Ammon's horn (tissue), 1 donor: ENCODE measurements at regions not wholly inside any gene's neighbourhood (a gene's known extent, or its start where the extent isn't known, plus 50 kb on each side); places are given as distances from the start of the nearest gene placed in this dataset.
A peak's percentile ranks its signal among the peaks of the same experiment; 100 is the strongest.

Source experiments
- DNase-seq: peaks from one replicate; pipeline ENCODE4 v3.0.0-alpha.2; 2016; ENCODE audit warnings: low spot score

DNA sequence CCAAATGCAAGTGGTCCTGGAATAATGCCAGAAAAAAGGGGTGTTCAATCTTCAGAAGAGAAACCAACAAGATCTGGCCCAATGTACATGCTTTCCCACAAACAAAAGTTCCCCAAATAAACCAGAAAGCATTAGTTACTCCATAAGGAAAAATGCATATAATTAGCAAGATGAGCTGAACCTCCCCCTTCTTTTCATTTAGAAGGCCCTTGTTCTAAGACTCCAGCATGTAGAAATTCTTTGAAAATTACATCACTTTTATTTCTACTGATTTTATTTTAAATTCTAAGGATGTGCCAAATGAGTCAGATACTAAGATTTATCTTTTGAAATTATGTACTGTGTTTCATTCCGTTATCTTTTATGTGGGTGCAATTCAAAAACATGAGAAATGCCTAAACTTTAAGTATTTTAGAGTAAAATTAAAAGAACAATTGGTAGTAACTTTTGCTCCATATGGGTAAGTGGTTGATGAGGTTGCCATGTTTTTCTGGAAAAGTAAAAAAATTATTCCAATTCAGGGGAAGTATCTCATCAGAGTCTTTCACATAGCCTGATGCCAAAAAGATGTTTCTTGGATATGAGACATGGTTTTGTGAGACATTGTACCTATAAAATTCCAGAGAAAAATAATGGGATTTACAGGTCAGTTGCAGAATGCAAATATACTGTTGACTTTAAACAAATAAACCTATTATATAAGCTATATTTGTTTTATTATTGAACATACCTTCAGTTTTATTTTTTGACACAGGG lies 106.5 kb upstream of the CCDC112 start:
- no peak for DNase-seq

DNA sequence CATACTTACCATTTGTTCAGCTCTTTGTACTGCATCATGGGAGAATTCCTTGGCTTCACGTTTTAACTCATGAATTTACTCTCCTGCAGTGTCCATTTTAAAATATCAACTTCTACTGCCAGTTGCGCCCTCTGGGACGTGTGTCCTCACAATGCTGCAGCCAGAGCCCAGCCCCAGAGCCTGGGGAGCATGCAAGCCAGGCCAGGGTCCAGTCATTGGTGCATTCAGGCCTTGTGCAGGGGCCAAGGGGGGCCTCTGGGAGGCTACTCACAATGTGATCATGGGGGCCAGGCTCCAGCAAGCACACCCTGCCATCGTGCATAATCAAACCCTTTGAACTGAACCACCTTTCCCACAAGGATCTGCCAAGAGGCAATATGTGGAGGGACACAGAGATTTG lies 105.6 kb upstream of the CCDC112 start:
- no peak for DNase-seq

DNA sequence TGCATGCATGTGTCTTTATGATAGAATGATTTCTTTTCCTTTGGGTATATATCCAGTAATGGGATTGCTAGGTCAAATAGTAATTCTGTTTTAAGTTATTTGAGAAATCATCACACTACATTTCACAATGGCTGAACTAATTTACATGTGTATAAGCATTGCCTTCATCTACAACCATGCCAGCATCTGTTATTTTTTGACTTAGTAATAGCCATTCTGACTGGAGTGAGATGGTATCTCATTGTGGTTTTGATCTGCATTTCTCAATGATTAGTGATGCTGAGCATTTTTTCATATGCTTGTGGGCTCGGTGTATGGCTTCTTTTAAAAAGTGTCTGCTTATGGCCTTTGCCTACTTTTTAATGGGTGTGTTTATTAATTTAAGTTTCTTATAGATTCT lies 102.3 kb upstream of the CCDC112 start:
- DNase-seq: no peak

DNA sequence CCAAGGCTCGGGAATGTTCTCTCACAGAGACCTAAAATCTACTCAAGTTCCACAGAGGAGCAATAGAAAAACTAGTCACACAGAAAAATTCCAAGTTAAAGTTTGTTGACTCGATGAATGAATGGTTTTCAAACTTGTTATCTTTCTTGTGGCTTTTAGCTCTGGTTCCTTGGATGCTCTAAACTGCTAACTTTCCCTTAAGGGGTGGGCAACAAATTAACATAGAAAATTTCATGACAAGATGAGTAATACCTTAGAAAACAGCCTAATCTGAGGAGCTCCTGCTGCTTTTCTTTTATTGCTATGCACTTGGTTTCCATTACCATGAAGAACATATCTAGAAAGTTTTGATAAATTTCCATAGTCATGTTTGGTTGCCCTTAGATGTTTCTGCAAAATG lies 100.2 kb upstream of the CCDC112 start:
- DNase-seq: no peak

DNA sequence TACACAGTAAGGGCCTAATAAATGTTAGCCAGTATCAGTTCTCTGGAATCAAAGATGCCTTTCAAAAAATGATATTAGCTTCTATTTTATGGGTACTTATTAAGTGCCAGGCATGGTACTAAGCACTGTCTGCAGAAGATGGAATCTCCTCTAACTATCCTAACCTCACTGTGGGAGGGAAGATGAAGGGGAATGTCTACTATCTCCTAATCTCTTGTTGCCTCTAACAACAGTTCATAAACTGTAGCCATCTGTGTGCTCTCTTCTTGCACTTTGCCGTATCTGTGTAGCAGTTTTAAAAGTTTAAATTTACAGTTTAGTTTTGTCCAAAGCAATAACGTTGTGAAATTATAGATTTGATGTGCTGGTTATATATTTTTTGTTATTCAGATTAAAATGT lies 99.6 kb upstream of the CCDC112 start:
- DNase-seq: no peak

DNA sequence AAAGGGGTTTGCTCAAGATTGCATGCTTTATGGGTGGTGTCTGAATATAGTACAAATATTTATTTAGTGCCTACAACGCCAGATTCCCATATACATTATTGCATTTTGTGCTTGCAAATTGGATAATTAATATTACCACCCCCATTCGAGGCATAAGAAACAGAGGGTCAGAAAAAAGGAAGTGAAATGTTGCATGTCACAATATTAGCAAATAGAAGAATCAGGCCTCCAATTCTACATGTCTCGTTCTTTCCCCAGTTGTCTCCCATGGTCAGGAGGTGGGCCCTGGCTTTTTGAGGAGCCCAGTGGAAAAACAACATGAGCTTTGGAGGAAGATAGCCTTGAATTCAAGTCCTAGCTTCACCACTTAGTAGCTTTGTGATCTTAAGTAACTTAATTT lies 98.1 kb upstream of the CCDC112 start:
- no peak for DNase-seq

DNA sequence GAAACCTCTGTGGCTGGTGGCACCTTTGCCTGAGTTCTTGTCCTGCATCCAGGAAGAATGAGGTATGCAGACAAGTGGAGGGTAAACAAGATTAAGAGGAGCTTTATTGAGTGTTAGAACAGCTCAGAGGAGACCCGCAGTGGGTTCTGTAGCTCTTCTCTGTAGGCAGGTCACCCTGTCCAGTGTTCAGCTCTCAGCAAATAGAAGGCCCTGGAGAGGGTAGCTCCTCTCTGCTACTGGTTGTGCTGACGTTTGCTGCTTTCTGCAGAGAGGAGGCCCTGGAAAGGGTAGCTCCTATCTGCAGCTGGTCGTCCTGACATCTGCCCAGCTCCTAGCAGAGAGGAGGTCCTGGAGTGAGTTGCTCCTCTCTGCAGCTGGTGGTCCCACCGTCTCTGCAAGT lies 96.8 kb upstream of the CCDC112 start:
- no peak for DNase-seq

DNA sequence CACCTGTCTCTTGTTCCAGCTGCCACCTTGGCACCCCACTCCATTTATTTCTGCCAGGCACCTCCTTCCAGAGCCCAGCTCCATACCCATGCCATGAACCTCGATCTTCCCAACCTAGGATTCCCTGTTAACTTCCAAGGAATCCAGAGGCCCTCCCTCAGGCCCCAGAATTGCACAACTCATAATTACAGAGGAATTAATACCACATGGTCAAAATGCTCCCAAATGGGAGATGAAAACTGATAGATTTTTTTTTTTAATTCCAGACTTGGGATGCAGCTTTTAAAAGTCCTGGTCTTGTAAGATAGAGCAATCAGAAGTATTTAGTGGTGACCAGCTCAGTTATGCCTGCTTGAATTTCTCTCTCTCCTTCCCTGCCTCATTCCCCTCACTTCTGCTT lies 96.2 kb upstream of the CCDC112 start:
- DNase-seq: no peak

DNA sequence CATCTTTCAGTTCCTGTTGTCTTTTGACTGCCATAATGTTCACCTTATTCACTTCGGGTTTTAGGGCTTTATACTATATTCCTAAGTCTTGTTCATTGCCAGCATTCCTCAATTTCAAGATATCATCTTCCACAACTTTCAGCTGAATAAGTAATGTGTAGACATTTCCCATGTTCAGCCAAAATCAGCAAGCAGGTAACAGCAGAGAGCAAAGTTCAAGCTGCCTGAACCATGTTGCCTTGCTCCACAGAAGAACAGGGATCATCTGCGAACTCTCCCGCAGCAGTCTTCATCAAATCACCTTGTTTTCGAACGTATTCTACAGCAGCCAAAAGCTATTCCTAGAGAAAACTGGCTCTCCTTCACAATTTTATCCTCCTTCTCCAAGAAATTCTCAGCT lies 95.3 kb upstream of the CCDC112 start:
- DNase-seq: no peak

DNA sequence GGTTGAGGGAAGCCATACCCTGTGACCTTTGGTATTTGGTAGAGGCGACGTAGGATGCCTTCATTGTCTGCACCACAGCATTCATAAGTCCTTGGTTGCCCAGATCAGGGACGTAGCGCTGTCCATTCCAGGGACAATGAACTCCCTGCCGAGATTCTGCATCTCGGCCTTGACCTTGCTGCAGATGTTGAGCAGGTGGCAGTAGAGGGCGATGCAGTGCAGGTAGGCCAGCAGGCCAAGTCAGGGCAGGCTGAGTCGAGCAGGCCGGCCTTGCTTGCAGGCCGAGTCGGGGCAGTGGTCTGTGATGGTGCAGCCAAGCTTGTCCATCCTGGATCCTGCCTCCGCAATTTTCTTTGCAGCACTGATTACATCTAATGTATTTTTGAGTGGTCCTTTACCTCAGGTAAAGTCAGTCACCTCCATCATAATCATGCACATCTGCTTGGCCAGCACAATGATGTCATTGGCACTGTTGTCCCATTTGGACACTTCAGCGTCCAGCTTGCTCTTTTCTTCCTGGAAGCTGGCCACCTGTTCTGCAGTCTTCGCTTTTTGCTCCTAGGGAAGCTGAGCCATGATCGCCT lies 93.4 kb upstream of the CCDC112 start:
- DNase-seq: no peak

DNA sequence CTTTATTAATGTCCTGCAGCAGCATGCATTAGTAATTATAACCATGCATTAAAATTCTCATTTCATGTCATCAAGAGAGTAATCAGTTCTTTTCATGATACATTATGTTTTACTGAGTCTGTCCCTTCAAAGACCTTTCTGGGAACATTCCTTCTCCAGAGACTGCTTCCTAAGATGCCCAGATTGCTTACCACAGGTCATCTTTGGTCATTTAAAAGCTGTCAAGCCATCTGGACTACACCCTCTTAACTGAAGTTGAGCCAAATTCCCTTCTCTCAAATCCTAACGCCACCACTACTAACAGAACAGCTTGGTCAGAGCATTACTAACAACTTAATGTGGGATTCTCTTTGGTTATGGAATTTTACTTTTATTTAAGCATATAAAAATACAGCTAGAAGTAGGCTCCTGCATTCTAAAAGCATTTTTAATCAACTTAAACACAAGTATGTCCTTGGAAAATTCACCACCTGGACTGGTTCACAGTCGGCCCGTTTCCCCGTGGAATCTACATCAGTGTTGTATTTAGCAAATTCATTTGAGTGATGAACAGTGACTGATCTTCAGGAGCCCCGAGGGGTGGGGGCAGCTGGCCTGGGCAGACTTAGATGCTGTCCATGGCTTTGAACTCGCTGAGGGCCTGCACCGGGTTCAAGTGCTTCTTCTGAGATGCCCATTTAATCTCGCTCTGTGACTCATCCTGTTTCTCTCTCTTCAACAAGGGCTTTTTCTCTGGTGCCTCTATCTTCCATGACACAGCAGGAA lies 92.8 kb upstream of the CCDC112 start:
- no peak for DNase-seq

DNA sequence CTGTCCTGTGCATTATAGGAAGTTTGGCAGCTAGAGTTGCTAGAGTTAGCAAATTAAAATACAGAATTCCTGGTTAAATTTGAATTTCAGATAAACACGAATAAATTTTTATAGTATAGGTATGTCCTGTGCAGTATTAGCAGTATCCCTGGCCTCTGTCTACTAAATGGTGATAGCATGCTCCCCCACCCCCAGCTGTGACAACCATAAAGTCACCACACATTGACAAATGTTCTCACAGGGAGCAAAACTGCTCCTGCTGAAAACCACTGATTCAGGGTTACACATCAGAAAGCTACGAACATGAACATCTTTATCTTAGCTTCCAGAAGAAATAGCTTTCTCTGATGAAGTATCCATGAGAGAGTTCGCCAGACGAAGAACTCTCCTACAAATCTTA lies 91.8 kb upstream of the CCDC112 start:
- no peak for DNase-seq

DNA sequence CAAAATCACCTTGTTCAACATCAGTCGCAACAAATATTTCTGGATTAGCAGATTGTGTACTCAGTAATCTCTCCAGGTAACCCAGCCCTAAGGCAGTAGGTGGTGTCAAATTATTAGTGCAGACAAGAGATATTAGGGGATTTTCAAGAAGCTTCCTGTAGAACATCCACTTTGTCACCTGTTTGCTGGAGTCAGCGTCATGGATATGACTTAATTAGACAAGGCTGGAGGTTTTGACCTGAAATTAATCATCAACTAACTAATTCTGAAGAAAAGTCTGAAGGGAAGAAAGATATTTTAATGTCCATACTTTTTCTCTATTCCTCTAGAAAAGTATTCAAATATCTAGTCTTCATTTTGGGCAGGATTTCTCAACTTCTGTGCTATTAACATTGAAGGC lies 91.4 kb upstream of the CCDC112 start:
- no peak for DNase-seq

DNA sequence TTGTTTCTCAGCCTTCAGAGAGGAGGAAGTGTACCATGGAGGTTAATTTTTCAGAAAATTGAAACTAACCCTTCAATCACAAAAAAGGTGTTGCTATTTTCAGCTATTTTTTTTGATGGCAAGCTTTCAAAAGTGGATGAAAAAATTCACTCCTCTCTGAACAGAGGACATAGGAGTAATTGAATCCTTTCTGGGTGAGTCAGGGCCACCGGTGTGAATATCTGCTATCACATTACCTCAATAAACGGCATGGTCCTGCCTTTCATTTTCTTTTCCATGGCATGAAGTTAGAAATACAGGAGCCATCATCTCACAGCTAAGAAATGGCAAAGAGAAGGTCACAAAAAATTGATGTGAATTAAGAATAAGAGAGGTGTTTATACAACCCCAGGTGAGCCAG lies 90.2 kb upstream of the CCDC112 start:
- no peak for DNase-seq

DNA sequence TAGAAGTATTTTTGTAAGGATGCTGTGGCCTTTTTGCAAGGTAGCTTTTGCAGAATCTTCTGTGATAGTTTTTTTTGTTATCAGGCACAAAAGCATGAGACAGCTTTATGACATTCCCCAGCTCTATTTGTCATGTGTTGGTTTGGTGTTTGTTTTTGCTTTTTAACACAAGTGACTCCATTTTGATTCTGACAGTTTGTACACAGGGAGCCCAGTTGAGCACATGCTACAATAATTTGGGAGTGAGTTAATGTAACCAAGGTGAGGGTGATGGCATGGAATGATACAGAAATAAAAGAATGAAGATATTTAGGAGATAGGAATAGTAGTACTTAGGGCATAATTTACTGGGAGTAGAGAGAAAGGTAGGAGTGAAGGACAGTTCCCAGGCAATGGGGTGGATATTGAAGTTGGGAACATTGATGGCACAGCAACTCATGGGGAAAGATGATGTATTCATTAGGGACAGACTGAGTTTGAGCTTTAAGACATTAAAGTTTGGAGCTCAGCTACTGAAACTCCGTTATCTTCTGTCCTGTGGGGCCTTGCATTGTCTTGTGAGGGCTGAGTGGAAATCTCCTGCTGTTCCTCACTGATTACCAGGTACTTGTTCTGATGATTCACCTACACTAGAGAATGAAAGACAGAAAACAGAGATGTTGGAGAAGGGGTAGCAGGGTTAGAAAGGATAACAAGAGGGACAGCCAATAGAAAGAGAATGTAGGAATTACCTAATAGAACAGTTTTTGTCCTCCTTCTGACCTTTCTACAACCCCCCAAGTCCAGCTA lies 88.3 kb upstream of the CCDC112 start:
- no peak for DNase-seq

DNA sequence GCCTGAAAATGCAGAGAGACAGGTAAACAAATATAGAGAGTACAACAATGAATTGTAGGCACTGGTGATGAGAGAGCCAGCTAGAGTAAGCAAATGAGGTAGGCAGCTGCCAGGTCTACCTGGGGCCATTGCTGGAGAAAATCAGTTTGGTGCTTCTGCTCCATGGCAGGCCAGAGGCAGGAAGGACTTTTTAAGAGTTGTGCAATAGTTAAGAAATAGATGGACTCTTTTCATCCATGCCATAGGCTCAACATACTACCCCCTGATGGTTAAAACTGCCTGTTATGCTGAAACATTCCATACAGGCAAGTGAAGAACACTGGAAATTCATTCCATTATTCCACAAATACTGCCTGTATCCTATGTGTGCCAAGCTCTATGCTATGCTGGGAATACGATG lies 86.5 kb upstream of the CCDC112 start:
- DNase-seq: no peak

DNA sequence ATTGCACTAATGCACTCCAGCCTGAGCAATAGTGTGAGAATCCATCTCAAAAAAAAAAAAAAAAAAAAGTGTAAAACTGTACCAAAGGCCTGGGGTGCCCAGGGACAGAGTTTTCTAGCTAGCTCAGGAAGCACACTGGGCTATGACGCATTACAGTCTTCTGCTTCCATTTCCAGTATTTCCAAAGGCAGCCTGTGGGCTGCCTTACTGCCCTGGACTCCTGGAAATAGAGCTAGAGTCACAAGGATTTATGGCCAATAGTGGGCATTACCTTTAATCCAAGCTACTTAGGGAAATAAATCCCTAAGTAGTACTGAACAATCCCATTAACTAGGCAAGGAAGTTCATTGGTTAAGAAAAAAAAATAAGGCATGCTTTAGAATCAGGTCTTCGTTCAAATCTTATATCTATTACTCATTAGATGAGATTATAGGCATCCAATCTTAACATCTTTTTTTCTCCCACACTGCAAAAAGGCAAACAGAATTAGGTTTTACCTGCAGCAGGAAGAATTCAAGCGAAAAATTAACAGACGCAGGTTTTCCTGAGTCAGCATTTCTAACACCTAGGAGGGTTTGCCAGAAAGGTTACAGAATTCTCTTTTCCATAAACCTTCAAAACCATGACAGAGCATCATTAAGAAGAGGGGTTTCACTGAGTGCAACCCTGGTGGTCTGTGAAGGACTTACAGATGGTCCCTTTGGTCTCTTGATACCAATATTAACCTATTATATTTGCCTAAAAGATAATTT lies 85.6 kb upstream of the CCDC112 start:
- no peak for DNase-seq

DNA sequence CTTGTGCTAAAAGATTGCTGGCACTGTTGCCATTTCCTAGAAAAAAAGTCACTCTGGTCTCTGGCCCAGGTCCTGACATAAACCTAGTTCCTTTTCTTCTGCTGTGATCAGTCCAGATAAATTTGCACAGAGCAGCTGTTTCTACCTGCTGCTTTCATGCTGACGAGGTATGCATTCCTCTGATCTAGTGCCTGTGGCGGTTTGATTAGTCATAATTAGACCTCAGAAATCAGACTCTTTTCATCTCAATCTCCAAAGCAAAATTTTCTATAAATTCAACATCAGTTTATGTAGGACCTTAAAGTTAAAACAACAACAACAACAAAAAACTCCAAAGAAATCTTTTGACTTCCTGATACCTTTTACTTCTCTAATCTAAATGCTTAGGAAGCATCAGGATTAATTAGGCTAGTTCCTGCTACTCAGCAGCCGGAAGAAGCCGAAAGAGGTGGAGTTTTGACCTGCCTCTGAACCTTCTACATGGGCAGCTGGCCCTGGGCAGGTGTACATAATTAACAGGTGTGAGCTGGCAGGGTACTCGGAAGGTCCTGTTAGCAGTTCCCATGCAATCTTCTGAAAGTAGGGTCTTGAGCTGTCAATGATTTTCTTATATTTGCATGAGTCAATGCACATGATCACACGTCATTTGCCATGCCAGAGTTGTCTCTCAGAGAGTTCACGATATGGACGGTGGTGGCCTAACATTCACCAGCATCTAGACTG lies 83.3 kb upstream of the CCDC112 start:
- DNase-seq: no peak

DNA sequence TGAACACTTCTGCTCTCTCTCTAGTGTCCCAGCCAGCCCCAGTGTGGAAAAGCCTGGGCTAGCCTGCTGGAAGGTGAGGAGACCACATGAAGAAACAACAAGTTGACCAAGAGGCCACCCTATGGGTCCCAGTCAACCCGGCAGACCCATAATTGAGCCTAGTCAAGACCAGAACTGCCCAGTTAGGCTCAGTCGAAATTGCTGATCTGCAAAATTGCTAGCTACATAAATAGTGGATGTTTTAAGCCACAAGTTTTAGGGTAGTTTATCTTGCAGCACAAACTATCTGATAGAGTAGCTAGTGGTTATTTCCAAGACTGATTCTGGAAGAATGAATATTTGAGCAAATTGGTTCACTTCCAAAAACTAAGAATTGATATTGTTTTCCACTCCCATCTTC lies 82.3 kb upstream of the CCDC112 start:
- no peak for DNase-seq

DNA sequence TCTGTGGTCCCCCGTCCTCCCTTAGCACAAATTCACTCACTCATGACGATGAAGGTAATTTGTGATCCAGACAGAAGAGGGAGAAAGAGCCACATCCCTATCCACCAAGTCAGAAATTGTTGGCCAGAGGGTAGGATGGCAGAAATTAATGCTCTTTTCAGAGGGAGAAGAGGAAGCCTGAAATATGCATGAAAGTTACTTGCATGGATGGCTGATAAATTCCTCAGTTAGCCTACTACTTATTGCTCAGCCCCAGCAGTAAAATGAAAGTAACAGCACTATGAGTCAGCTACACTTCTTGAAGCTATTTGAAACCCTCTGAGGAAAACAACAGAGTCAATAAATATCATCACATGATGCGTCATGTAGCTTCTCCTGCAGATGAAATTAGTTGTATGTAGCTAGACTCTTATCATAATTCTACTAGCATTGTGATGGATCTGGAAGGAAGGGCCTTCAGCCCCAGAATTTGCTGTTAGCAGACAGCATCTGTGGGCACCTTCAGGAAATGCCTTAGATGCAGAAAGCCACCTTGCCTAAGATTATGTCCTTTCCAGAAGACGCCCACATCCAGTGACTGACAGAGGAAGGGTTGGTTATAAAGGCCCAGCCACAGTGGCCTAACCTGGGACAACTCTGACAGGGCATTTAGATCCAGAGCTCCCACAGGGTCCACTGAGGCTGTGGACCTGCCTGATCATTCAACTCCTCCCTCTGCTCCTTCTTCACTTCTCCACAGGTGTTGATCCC lies 81.2 kb upstream of the CCDC112 start:
- peak; percentile 37 for DNase-seq
